NCI-H2029 (cell line): ENCODE measurements at regions not wholly inside any gene's neighbourhood (a gene's known extent, or its start where the extent isn't known, plus 50 kb on each side); places are given as distances from the start of the nearest gene placed in this dataset.
"Not testable (repeated sequence)": the region's sequence is repeated elsewhere in the genome, so short reads cannot be mapped to it uniquely, and the experiment has no call there.

Source experiments
- DNase-seq: peaks from one replicate; lab custom pipeline; 2025; lab: John Stamatoyannopoulos, UW

GRCh38 chr3:73179601-73180000, 118.1 kb downstream of the EBLN2 start:
- no peak for DNase-seq

DNA sequence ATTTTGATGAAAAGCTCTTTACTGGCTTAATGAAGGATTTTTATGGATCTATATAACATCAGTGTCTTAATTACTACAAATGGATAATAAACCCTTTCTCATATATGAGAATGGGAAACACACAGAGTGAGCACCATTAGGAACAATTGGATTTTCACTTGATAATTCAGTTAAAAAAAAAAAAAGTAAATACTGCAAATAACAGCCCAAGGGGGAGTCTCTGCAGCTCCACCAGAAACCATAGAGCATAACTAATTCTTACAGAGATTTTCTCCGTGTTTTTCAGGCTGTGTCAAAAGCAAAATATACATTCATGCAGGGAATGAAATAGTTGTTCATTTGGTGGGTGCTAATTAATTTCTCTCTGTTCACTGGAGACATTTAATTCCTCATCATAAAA, 125.3 kb downstream of the EBLN2 start:
- DNase-seq, result no peak

- DNase-seq, result no peak
Measured at GRCh38 chr3:73187328-73187727, 125.9 kb downstream of the EBLN2 start.

- no peak for DNase-seq
Measured at GRCh38 chr3:73188707-73189106, 127.2 kb downstream of the EBLN2 start.

DNA sequence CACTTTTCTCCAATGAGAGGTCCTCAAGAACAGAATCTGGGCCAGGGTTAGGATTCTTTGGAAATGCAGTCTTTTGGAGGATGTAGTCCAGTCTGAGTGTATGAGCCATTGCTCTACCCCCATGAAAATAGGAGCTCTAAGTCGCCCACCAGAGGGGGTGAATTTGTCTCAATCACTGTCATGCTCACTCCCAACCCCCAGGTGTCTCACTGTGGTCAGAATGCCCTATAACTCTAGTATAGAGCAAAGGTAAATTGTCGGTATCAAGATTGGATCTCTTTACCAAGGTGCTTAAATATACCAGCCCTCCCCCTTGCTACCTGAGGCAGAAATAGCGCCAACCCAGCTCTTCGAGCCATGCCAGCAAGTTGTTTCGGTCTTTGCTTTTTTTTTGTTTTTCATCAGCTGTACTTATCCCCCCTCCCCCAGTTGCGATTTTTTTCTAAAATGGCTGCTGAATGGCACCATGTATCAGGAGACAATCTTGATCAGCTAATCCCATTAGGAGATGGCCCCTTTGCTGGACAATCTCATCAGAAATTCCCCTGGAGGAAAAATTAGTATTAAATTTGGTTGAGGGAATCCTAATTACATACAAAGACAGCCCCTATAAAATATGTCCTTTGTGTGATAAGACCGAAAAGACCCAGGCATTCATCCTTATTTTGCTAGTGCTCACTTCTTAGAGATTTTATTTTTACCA, 130.7 kb downstream of the EBLN2 start:
- no peak for DNase-seq

GRCh38 chr3:73193943-73194342, 132.5 kb downstream of the EBLN2 start:
- not testable (repeated sequence) for DNase-seq

DNA sequence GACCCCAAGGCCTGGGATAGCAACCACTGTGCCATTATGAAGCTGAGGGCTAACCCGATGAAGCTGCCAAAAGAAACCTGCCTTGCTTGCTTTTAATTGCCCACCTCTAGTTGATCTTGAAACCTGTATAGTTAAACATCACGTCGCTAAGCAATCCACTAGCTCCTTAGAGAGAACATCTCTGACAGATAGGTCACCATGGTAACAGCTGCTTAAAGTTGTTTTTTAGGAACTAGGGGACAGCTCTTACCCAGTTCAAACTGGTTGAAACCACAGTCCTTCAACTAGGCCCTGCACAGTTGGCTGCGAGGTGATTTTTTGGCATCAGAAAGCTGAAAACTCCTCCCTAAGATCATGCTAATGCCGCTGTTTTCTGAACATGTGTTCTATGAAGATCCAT, 135.7 kb downstream of the EBLN2 start:
- no peak for DNase-seq

- DNase-seq, result no peak
Measured at GRCh38 chr3:73203101-73203500, 141.6 kb downstream of the EBLN2 start.

- DNase-seq, result no peak
Measured at GRCh38 chr3:73203633-73204032, 142.2 kb downstream of the EBLN2 start.

- DNase-seq, result no peak
Measured at GRCh38 chr3:73204841-73205240, 143.4 kb downstream of the EBLN2 start.

DNA sequence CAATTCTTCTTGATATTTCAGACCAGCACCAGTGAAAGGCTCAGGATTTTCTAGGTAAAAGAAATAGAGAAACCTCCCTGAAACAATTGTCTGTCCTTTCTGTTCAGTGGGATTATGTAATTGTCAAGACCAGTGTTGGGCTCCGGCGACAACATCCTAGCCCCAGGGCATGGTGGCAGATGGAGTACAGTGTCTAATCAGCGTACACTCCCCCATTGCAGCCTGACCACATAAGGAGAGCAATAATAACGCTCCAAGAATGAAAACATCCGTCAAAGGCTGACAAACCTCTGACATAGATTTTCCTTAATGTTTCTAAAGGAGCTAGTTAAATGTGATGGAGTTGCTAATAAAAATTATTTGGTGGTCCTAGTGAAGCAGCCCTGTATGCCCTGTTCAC, 144.6 kb downstream of the EBLN2 start:
- DNase-seq, result no peak

GRCh38 chr3:73207946-73208440, 146.5 kb downstream of the EBLN2 start:
- DNase-seq, result no peak

DNA sequence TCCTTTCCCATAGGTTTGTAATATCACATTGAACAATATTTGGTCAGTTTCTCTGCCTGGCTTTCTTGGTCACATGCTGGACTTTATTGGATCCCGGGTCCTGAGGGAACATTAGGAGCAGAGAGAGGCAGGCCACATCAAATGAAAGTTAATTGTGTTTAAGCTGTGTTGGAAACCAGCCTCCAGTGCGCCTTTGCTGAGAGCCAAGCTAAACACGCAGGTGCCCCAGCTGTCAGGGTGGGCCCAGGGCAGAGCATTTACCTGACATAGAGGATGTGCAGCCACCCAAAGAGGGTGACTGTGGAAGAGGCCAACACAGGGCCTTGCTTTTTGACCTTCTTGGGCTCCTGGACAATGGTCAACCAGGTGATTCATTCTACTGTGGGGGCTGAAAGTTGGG, 149.3 kb downstream of the EBLN2 start:
- no peak for DNase-seq

GRCh38 chr3:73212683-73213082, 151.2 kb downstream of the EBLN2 start:
- DNase-seq, result no peak

- no peak for DNase-seq
Measured at GRCh38 chr3:73213896-73214295, 152.4 kb downstream of the EBLN2 start.

GRCh38 chr3:73214846-73215245, 153.4 kb downstream of the EBLN2 start:
- DNase-seq, result no peak

DNA sequence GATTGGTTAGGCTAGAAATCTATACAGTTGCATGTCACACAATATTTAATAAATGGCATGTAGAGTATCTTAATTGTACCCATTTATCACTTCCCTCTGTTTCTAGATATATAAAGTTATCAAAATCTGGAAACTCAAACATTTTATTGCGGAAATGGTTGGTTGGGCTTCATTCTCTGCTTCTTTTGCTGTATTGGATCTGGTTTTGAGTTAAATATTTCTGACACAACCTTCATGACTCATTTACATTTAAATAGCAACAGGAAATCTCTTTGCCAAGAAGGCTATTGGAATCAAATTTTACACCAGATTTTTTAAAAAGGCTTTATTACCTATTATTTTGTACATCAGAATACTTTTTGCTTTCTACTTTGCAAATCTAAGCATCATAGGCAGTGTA, 153.8 kb downstream of the EBLN2 start:
- no peak for DNase-seq

- DNase-seq, result no peak
Measured at GRCh38 chr3:73215901-73216300, 154.4 kb downstream of the EBLN2 start.

GRCh38 chr3:73216310-73216709, 154.9 kb downstream of the EBLN2 start:
- no peak for DNase-seq

GRCh38 chr3:73222126-73222525, 160.7 kb downstream of the EBLN2 start:
- DNase-seq, result no peak

DNA sequence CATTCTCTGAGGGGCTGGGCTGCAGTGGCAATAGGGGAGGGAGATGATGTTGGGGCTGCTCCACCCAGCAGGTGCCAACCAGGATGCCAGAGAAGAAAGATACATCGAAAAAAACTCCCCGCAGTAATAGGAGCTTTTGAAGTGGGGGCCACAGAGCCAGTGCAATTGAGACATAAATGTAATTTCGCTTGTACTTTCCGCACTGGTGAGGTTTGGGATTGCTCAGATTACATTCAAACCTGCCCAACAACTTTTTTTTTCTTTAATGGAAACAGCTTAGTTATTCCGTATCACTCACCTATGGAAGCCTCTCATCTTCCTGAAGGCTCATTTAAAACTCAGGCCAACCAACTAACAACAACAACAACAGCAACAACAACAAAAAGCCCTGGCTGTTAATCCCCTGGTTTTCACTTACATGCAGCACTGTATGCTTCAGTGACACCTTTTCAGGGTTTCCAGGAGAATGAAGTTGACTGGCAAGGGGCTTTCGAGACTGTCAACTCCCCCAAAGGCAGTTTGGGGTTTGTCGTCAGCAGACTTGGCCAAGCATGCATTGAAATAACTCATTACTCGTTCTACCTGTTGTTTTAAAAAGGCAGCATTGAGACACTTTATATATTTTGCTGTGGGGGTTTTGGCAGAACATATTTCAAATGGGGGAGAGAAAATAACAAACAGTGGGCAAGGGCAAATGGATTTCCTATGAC, 163.8 kb downstream of the EBLN2 start:
- no peak for DNase-seq

DNA sequence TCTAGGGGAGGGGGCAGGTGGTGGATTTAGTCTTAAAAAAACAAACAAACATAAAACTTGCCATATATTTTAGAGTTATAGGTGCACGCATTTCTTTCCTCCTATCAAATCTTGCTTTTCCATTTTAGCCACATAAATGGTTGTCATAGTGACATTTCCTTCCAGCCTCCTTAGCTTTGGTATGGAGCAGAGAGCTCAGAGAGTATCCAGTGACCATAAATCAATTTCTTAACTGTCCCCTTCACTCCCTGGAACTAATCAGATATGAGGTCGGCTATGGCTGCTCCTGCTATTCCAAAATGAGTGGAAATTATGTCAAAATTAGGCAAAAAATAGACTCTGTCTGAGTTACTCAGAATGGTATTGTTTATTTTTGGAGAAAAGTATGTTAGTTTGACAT, 164.5 kb downstream of the EBLN2 start:
- DNase-seq, result no peak

DNA sequence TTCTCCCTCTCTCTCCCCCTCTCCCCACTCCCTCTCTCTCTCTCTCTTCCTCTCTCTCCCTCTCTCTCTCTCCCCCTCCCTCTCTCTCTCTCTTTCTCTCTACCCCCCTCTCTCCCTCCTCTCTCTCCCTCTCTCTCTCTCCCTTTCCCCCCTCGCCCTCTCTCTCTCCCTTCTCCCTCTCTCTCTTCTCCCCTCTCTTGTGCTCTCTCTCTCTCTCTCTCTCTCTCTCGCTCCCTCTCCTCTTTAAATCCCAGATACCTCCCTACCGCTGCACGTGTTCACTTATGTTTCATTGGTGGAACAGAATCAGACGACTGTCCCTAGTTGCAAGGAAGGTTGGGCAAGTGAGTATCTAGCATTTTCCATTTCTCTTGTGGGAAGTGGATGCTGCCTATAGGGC, 166.5 kb downstream of the EBLN2 start:
- no peak for DNase-seq

GRCh38 chr3:73228437-73228836, 167.0 kb downstream of the EBLN2 start:
- DNase-seq, result no peak
